KG1 (cell line): ENCODE measurements at regions not wholly inside any gene's neighbourhood (a gene's known extent, or its start where the extent isn't known, plus 50 kb on each side); places are given as distances from the start of the nearest gene placed in this dataset.
"Not testable (repeated sequence)": the region's sequence is repeated elsewhere in the genome, so short reads cannot be mapped to it uniquely, and the experiment has no call there.

Source experiments
- DNase-seq: peaks from one replicate; lab custom pipeline; 2025; lab: John Stamatoyannopoulos, UW

DNA sequence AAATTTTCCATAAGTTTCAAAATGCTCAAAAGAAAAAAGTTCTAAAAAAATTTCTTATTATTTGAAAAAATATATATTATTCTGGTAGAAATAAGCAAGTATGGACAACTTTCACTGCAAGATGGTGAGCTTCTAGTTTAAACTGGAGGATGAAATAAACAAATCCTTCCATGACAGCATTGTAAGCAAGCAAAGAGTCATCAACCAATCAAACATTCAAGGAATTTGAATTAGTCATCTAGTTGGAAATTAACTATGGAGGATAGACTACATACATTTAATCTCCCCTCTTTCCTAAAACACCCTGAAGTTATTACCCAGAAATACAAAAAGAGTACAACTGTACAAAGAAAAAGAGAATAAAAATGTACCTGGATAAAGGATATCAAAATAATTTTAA lies 51.0 kb upstream of the IRX5 start:
- DNase-seq, result no peak

DNA sequence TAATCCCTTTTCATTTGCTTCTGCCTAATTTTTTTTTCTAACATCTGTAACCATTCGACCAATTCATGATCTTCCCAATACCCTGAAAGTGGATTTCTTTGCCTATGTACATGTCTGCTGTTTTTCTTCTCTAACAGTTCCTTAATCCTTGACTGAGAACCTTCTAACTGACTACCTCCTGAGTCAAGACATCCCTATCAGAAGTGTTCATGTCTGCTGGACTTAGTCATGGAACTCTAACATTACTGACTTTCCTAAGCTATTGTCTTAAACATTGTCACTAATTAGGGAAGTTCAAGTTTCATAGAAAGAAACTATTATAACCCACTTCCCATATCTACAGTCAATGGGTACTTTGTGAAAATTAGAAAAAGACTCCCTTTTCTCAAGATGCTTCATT lies 52.4 kb upstream of the IRX5 start:
- DNase-seq, result no peak

DNA sequence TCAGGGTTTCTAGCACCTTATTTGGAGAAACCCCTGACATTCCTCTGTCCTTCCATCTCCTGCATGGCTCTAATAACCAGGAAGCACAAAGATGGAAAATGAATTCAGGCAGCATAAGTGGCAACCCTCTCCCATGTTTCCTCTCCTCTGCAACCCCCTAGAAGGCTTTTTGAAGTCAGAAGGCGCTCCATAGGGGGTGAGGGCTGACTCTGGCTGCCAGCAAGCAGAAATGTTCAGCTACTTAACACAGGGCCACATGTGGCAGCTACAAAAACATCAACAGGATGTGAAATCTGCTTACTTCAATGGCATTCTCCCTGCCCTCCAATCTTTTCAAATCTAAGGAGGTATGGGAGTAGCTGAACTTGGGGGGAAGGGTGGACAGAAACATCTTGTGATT lies 55.2 kb upstream of the IRX5 start:
- no peak for DNase-seq

DNA sequence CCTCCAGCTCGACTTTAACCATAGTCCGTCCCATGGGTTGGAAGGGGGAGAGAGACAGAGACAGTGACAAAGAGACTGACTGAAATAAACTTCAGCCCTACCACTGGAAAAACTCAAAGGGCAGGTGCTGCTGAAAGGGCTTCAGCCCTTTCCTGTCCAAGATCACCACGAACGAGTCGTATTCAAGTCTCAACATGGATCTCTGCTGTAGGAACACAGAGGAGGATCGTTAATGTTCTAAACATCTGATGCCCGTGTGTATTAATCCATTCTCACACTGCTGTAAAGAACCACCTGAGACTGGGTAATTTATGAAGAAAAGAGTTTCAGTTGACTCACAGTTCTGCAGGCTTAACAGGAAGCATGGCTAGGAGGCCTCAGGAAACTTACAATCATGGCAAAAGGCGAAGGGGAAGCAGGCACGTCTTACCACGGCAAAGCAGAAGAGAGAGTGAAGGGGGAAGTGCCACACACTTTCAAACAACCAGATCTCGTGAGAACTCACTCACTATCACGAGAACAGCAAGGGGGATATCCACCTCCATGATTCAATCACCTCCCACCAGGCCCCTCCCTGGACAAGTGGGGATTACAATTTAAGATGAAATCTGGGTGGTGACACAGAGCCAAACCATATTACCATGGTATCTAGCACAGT lies 56.8 kb upstream of the IRX5 start:
- not testable (repeated sequence) for DNase-seq

DNA sequence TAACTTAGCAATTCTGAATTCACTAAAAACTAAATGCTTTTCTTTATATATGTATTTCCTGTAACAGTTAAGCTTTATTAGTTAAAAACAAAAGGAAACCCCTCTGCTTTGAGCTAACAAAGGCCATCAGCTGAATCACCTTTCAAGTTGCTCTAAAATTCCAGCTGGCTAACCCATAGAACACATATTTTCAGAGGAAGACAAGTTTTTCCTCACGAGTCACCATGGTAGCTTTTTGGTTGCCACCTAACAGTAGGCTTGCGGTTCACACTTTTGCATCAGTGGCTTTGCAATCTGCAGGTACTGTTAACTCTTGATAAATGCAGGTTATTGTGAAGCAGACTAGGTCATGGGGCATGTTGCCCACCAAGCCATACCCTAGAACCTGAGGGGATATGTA lies 57.6 kb upstream of the IRX5 start:
- no peak for DNase-seq

DNA sequence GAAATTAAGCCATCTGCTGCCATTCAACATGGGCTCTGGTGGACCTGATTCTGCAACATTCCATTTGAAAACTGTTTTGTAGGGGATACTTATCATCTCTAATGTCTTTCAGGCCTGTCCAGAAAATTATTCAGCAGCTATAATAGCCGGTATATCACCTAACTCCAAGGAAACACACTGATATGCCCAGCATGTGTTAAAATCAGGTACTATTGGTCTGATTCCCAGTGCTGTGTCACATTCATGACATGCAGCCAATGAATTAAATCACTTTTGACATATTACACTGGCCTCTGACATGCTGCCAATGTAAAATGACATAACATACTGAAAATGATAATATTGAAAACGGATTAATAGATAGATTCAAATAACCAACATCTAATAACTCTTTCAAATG lies 60.5 kb upstream of the IRX5 start:
- no peak for DNase-seq

DNA sequence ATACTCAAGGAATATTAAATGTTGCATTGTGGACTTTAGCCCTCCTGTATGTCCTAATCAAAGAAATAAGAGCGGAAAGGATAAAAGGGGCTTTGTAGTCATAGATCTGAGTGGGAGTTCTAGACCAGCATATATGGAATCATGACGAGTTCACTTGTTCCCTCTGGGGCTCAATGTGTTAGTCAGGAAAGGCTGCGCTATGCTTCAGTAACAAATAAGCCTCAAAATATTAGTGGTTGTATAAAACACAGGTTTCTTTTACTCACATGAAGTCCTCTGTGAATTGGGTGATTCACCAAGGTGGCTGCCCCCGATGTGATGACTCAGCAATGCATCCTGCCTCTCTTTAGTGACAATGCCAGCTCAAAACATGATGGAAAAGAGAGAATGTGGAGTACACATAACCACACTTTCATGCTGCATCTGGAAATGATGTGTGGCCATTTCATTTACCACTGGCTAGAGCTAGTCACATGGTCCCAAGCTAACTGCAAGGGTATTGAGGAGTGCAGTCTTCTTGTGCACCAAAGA lies 63.3 kb upstream of the IRX5 start:
- DNase-seq, result no peak

DNA sequence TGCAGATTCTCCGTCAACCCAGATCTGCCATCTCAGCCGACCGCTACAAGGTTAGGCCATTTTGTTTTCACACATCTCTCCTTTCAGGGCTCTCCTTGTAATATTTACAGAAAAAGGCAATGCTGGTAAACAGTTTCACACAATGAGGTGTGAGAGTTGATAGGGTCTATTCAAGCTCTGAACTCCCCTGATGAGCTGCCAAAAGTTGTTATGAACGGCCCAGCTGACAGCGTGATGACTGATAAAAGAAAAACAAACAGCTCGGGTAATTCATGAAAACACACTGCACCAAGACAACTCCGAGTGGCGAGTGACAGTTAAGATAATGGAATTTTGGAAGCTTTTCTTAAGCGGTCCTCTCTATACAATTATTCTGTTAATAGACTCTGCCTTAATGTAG lies 68.1 kb upstream of the IRX5 start:
- no peak for DNase-seq

DNA sequence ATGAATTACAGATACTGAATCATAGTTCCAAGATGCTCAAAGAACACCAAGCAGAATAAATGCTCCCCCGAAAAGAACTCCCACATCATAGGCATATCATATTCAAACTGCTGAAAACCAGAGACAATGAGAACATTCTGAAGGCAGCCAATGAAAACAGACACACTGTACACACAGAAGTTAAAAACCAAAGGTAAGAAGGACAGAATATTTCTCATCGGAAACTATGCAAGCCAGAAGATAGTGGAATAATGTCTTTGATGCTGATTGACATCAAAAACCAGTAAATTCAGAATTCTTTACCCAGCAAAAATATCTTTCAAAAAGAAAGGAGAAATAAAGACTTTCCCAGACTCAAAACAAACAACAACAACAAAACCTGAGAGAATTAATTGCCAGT lies 73.8 kb upstream of the IRX5 start:
- DNase-seq, result no peak

DNA sequence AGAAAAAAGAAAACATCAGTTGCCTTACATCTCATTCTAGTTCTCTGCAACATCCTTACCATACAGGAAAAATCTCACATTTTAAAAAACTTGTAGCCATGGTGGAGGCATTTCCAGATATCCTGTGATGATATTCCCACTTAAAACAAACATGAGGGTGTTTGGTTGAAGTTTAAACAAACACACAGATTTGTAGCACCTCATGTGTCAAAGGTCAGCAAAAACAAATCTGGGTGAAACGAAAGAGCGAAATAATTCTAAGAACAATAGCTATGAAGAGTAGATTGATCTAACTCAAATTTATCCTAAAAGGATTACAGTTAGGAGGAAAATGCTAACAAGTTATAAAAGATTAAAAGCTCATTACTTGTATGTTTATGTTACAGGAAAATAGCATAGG lies 83.1 kb upstream of the IRX5 start:
- DNase-seq, result no peak

DNA sequence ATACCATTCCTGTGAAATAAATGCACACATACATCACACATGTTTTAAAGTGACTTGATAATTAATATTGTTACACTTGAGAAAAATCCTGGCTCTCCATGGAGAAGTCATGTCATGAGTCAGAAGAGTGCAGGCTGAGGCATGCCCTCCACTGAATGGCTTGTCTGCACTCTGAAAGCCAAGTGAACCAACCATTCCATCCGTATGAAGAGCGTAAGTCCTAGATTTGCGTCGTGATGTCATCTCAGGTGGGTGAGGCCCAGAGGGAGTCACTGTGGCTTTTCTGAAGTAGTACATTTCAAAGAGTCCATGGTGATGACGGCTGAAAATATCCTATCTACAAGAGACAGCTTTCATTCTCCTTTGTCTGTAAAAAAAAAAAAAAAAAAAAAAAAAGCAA lies 83.5 kb upstream of the IRX5 start:
- no peak for DNase-seq

DNA sequence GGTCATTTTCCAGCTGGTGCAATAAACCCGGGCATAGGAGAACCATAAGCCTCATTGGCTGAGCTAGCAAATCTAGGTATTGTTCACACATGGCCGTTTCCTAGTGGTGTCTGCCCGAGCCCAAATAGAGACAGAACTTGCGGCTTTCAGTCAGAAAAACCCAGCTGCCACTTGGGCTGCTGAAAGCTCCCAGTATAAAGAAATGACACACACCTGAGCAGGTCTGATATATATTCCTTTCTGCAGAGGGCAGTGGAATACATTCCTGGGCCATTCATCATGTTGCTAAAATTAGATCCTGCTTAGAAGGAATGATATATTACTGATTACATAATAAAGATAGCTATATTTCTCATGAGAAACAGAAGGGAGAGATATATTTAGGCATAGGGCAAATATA lies 83.9 kb upstream of the IRX5 start:
- DNase-seq, result no peak

DNA sequence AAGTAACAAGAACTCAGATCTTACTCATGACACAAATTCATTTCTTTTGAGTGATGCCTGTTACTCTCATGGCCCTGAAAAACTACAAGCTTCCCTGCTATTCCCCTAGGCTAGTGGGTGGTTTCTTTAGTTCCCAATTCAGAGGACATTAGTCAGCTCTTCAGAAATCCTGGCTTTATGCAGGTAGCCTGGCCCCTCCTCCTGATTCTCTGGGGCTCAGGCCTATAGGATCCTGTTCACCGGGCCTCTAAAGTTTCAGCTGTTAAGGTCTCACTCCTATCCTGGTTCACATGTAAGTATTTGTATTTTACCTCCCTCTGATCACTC lies 87.3 kb upstream of the IRX5 start:
- DNase-seq, result no peak

DNA sequence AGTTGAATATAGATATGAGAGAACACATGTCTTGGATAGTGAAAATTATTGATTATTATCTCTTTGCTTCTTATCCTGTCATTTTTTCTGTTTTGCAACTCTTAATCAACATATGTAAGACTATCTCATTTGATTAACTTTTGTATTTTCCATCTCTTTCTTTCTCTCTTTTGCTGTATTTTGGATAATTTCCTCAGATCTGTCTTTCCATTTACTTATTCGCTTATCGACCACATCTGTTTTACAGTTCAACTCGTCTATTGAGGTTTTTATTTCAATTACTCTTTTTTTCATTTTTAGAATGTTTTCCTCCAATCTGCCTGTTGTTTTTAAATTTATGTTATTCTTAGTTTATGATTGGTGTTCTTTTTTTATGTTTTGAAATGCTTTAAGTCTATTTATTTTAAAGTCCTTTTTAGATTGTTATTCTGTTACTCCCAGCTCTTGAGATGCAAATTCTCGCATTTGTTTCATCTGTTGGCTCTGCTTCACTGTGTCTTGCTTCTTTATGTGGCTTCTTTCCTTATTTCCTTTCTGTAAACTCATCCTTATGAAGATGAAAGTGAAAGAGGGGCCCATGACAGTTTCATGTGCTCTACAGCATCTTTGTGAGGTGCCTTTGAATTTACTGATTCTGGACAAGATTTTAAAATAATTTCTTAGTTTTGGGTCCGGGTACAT lies 87.8 kb upstream of the IRX5 start:
- DNase-seq, result no peak

DNA sequence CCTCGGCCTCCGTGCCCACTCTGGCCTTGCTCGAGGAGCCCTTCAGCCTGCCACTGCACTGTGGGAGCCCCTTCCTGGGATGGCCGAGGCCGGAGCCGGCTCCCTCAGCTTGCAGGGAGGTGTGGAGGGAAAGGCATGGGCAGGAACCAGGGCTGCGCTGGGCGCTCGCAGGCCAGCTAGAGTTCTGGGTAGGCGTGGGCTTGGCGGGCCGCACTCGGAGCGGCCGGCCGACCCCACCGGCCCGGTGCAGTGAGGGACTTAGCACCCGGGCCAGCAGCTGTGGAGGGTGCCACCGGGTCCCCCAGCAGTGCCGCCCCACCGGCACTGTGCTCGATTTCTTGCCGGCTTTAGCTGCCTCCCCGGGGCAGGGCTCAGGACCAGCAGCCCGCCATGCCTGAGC lies 101.0 kb upstream of the IRX5 start:
- no peak for DNase-seq

DNA sequence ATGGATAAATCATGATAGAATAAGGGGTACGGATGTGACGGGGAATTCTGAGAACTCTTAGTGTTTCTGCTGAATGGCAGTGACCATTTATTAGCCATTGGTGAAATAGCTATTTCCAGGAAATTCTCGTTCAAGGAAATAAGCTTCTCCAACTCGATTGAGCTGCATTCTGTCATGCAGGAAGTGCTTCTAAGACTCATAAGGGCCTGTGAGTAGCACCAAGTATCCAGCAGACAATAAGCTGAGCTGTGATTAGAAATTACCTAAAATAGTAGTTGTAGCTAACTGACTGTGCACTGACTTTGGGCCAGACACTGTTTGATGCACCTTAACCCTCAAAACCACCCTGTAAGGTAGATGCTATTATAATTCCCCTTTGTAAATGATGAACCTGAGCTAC lies 107.8 kb upstream of the IRX5 start:
- no peak for DNase-seq

DNA sequence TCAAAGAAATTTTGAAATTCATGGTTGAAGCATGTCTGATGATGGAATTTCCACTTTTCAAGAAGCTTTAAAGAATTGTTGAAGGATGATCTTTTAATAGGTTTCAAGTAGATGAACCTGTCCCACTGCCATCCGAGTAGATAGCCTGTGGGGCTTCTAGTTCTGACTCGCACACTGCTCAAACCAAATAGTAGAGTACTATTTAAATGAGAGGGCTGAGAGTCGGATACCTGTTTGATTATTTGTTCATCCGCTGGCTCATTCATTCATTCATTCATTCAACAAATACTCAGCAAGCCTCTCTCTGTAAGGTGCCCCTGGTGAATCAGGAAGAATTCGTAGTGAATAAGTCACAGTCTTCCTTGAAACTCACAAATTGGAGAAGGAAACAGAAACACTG lies 108.2 kb upstream of the IRX5 start:
- no peak for DNase-seq

DNA sequence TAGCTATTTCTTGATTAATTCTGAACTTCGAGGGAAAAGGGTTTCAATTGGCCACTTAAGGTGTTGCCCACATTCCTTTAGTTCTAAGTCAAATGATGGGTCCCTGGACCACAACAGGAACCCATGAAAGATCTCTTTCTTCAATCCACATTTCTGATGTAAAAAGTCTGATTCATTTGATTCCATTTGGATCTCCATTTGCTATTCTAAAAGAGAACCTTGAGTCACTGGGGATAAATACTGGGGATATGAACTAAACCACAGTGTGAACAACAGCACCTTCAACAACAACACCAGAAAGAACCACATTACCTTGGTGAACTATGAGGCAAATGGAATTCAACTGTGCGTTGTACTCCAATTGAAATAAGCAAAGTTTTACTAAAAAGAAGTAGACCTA lies 108.9 kb upstream of the IRX5 start:
- DNase-seq, result no peak

DNA sequence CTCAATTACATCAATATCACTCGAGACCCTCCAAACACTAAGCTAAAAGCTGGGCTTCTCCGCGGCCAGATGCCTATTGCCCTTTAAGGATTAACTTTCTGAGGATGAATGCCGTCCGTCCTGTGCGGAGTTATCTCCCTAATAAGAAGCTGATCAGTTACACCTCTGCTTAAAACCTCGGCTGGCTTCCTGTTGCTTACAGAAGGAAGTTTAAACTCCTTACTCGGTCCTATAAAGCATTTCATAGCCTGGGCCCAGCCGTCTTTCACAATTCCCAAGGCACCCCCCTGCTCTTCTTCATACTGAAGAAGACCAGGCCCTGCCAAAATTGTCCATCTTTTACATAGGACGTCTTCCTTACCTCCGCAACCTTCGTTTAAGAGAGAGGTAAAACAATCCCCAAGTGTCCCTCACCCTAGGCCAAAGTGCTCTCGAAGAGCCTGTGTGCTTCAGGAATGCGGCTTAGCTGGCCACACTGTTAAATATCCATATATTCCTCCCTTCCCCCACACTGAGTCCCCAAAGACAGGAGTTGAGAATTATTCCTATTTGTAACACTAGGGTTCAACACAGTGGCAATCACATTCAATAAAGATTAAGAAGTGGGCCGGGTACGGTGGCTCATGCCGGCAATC lies 112.6 kb upstream of the IRX5 start:
- DNase-seq, result no peak

DNA sequence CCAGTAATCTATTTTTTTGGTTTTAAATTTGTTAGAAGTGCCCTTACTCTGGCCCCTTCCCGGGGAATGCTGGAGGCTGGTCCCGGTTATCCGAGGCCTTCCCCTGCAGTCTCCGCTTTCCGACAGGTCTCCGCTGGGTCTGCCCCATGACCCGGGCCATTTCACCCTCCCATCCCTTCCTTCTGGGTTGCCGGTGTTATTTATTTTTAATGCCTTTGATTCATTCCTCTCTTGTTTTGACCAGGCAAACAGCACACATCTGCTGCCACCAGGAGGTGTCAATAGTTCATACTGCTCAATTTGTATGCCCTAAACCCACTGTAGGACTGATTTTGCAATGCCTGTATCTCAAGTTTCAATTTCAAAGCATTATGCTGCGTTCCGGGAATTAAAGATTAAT lies 113.2 kb upstream of the IRX5 start:
- no peak for DNase-seq

DNA sequence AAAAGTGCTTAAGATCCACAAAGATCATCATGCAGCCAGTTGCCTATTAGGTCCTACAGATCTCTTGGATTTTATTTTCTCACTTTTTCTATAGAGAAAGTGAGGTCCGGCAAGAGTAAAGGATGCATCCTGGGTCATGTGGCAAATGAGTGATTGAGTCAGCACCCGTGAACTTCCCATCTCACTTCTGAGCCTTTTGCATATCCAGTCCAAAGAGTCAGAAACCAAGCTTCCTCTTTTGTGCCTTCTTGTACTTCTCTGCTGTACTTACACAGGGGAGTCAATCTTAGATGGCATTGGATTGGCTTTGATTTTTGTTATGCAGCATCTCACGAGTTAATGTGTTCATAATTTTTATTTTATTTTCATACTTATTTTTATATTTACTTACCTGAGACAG lies 114.2 kb upstream of the IRX5 start:
- no peak for DNase-seq

DNA sequence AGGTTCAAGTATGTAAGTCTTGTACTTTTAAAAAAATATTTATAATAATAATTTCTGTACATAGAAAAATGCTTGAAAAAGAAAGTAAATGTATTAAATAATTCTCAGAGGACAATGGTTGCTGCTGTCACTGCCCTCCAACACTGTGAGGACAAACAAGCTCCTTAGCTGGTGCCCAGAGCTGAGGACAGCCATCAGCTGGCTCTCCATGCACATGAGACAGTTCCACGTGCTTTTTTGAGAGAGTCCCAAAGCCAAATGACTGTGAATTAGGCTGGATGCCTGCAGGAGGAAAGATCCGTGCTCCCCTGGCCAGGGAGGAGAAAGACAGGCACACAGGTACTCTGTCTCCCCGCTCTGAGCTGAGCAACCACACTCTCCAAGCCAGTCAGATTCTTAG lies 115.5 kb upstream of the IRX5 start:
- DNase-seq, result no peak

DNA sequence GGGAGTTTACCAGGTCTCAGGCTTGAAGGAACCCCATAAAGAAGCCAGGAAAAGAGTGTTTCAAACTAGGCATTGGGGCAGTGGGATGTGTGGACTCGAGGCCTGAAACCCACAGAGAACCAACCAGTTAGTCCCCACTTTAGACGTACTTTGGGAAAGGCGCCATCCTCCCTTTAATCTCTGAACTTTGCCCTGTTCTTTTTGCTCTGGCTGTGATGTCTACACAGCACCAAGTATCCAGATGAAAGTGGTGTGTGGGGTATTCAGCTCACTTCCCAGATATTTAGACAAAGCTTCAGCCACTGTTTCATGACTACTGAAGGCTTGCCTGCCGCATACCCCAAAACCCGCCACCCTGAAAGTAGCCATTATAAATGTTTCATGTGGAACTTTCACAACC lies 116.9 kb upstream of the IRX5 start:
- no peak for DNase-seq

DNA sequence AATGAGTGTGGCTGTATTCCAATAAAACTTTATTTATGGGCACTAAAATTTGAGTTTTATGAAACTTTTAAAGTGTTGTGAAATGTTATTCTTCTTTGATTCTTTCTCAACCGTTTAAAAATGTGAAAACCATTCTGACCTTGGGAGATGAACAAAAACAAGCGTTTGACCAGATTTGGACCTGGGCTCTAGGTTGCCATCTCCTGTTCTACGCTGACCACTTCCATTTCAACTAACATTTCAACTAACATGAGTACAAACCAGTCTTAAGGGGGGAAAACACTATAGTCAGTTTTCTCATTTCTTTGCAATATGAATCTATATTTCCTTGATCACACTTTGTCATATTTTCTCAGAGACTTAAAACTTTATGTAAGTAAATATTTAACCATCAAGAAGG lies 118.4 kb upstream of the IRX5 start:
- no peak for DNase-seq
